ENCODE measurements at regions not wholly inside any gene's neighbourhood (a gene's known extent, or its start where the extent isn't known, plus 50 kb on each side); places are given as distances from the start of the nearest gene placed in this dataset.

DNA sequence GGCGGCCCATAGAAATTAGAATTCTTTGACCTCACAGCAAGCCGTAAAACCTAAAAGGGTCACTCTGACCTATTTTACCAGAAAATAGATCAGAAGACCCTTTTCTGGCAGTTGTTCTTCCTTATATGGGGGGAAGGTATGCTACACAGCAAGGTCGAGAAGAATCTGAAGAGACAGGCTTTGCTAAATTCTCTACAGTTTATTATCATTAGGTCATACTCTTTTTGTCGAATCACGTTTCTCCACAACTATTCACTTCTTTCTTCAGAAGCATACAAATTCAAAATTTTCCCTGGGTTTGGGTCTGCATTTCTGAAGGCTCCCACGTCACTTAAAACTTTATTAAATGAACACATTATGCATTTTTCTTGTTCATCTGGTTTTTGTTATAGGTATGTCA, 229.5 kb upstream of the GRM7 start:
- H3K4me3 ChIP-seq (ENCODE audit: low read length, poor library complexity, severe bottlenecking), result no peak overlapping the region
- no peak overlapping the region for H3K9ac ChIP-seq (ENCODE audit: low read depth, low read length, poor library complexity, severe bottlenecking)
- H3F3A ChIP-seq (ENCODE audit: low read depth), result no peaks in the 10 kb centered on the region
- H2AFZ ChIP-seq (ENCODE audit: low read length), result no peak overlapping the region
- peaks cover 13% of the 10 kb centered on the region for H3K79me2 ChIP-seq (ENCODE audit: insufficient read depth, low read length)
- no peak overlapping the region for H3K4me2 ChIP-seq (ENCODE audit: low read depth, low read length, poor library complexity, severe bottlenecking)
- no peaks in the 10 kb centered on the region for H4K20me1 ChIP-seq (ENCODE audit: insufficient read depth, low read length, poor library complexity, severe bottlenecking)
- H3K36me3 ChIP-seq (ENCODE audit: insufficient read depth, low read length), result no peaks in the 10 kb centered on the region
- H3K27me3 ChIP-seq (ENCODE audit: insufficient read depth, low read length, poor library complexity, severe bottlenecking), result no peaks in the 10 kb centered on the region
- H3K9me2 ChIP-seq (replicated peaks; ENCODE audit: low read depth, low read length), result no peaks in the 10 kb centered on the region
- no peaks in the 10 kb centered on the region for H3K9me3 ChIP-seq (ENCODE audit: insufficient read depth, low read depth, low read length)
- H3K4me1 ChIP-seq (ENCODE audit: insufficient read depth, low read length, poor library complexity, severe bottlenecking), result no peaks in the 10 kb centered on the region
- TF ChIP-seq, protein P1, sequence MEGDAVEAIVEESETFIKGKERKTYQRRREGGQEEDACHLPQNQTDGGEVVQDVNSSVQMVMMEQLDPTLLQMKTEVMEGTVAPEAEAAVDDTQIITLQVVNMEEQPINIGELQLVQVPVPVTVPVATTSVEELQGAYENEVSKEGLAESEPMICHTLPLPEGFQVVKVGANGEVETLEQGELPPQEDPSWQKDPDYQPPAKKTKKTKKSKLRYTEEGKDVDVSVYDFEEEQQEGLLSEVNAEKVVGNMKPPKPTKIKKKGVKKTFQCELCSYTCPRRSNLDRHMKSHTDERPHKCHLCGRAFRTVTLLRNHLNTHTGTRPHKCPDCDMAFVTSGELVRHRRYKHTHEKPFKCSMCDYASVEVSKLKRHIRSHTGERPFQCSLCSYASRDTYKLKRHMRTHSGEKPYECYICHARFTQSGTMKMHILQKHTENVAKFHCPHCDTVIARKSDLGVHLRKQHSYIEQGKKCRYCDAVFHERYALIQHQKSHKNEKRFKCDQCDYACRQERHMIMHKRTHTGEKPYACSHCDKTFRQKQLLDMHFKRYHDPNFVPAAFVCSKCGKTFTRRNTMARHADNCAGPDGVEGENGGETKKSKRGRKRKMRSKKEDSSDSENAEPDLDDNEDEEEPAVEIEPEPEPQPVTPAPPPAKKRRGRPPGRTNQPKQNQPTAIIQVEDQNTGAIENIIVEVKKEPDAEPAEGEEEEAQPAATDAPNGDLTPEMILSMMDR (conservative IDR thresholded peaks at IDR 0.05; ENCODE audit: low read length), result no peak
- no peak for TF ChIP-seq EZH2phosphoT487 (IDR thresholded peaks at IDR 0.05; ENCODE audit: borderline replicate concordance)

DNA sequence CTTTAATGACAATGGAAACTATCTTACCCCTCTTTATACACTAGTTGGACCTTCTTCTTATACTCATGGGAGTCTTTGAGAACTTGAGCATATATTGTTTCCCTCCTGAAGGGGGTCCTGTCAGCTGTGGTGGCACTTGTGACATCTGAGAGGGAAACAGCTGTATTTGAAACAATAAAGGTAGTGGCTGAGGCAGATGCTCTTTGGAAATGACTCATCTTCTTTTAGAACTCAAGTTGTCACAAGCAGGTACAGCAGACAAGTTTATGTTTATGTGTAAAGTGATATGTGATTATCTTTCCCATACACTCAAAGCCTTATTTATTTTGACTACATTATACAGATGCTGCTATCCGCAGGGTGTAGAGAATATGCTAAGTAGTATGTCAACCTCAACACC, 220.0 kb upstream of the GRM7 start:
- no peaks in the 10 kb centered on the region for H3K9me3 ChIP-seq (ENCODE audit: insufficient read depth, low read depth, low read length)
- no peaks in the 10 kb centered on the region for H4K20me1 ChIP-seq (ENCODE audit: insufficient read depth, low read length, poor library complexity, severe bottlenecking)
- H3K79me2 ChIP-seq (ENCODE audit: insufficient read depth, low read length), result no peaks in the 10 kb centered on the region
- H3K27me3 ChIP-seq (ENCODE audit: insufficient read depth, low read length, poor library complexity, severe bottlenecking), result no peaks in the 10 kb centered on the region
- no peak overlapping the region for H2AFZ ChIP-seq (ENCODE audit: low read length)
- 0 out of 2 replicates have a peak, but pooled peaks cover 4% of the 10 kb centered on the region for H3F3A ChIP-seq (ENCODE audit: low read depth)
- TF ChIP-seq, protein P1 (conservative IDR thresholded peaks at IDR 0.05; ENCODE audit: low read length), result no peak
- TF ChIP-seq EZH2phosphoT487 (IDR thresholded peaks at IDR 0.05; ENCODE audit: borderline replicate concordance), result no peak
- H3K4me2 ChIP-seq (ENCODE audit: low read depth, low read length, poor library complexity, severe bottlenecking), result no peak overlapping the region
- H3K4me1 ChIP-seq (ENCODE audit: insufficient read depth, low read length, poor library complexity, severe bottlenecking), result peaks cover 18% of the 10 kb centered on the region
- no peak overlapping the region for H3K9ac ChIP-seq (ENCODE audit: low read depth, low read length, poor library complexity, severe bottlenecking)
- H3K9me2 ChIP-seq (replicated peaks; ENCODE audit: low read depth, low read length), result no peaks in the 10 kb centered on the region
- H3K4me3 ChIP-seq (ENCODE audit: low read length, poor library complexity, severe bottlenecking), result no peak overlapping the region
- no peaks in the 10 kb centered on the region for H3K36me3 ChIP-seq (ENCODE audit: insufficient read depth, low read length)

DNA sequence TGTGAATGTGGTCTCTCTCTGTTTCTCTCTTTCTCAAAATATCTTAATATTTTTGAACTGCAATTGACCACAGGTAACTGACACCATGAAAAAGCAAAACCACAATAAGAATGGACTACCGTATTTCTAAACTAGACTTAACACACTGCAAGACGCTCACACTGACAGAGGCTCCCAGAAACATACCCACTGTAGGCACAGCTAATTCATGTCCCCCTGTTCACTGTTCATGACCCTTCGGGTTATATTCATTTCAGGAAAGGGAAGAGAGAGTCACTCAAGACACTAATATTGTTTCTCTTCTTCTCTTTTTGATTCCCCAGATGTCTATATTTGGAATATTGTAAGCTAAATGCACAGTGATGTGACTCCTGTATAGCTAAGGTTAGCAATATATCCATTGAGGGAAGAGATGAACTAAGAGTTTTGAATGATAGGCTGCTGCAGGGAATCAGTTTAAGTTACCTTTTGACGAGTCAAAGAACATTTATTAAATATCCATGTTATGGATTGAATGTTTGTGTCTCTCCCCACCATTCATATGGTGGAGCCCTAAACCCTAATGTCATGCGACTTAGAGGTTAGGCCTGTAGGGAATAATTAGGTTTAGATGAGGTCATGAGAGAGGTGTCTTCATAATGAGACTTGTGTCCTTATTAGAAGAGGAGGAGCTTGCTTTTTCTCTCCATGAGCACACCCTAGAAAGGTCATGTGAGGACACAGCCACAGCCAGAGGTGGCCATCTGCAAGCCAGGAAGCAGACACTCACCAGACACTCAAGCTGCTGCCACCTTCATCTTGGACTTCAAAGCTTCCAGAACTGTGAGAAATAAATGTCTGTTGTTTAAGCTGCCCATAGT, 216.6 kb upstream of the GRM7 start:
- 0 out of 2 replicates have a peak, but pooled peaks cover 4% of the 10 kb centered on the region for H3F3A ChIP-seq (ENCODE audit: low read depth)
- H4K20me1 ChIP-seq (ENCODE audit: insufficient read depth, low read length, poor library complexity, severe bottlenecking), result no peaks in the 10 kb centered on the region
- H3K36me3 ChIP-seq (ENCODE audit: insufficient read depth, low read length), result no peaks in the 10 kb centered on the region
- peak overlapping the region; percentile 39 for H3K9ac ChIP-seq (ENCODE audit: low read depth, low read length, poor library complexity, severe bottlenecking)
- peak overlapping the region; percentile 17 for H3K4me3 ChIP-seq (ENCODE audit: low read length, poor library complexity, severe bottlenecking)
- no peaks in the 10 kb centered on the region for H3K9me2 ChIP-seq (replicated peaks; ENCODE audit: low read depth, low read length)
- H3K79me2 ChIP-seq (ENCODE audit: insufficient read depth, low read length), result peaks cover 6% of the 10 kb centered on the region; the same call in 1 of the 2 replicates
- peak overlapping the region; percentile 62 for H3K4me2 ChIP-seq (ENCODE audit: low read depth, low read length, poor library complexity, severe bottlenecking)
- no peaks in the 10 kb centered on the region for H3K9me3 ChIP-seq (ENCODE audit: insufficient read depth, low read depth, low read length)
- H3K27me3 ChIP-seq (ENCODE audit: insufficient read depth, low read length, poor library complexity, severe bottlenecking), result no peaks in the 10 kb centered on the region
- no peak overlapping the region for H2AFZ ChIP-seq (ENCODE audit: low read length)
- no peak for TF ChIP-seq EZH2phosphoT487 (IDR thresholded peaks at IDR 0.05; ENCODE audit: borderline replicate concordance)
- TF ChIP-seq, protein P1 (conservative IDR thresholded peaks at IDR 0.05; ENCODE audit: low read length), result no peak
- peaks cover 18% of the 10 kb centered on the region for H3K4me1 ChIP-seq (ENCODE audit: insufficient read depth, low read length, poor library complexity, severe bottlenecking)

Measured in Loucy (cell line).